ENCODE measurements at regions not wholly inside any gene's neighbourhood (a gene's known extent, or its start where the extent isn't known, plus 50 kb on each side); places are given as distances from the start of the nearest gene placed in this dataset.

- no peak for TF ChIP-seq POLR2AphosphoS5 (IDR thresholded peaks at IDR 0.05; ENCODE audit: low read depth)
- no peak for TF ChIP-seq EZH2 (IDR thresholded peaks at IDR 0.05; ENCODE audit: low read depth, unreplicated experiment)
Observed at GRCh38 chr1:117714546-117714945, 108.7 kb downstream of the TENT5C start.

All from GM23338 (cell line).